Spleen (tissue), 7 donors: ENCODE measurements at regions not wholly inside any gene's neighbourhood (a gene's known extent, or its start where the extent isn't known, plus 50 kb on each side); places are given as distances from the start of the nearest gene placed in this dataset.

Experiments
- CTCF ChIP-seq, 11 experiments: fragments of 200-600 bp in 7 of 11; fragments of 450-650 bp in 4 of 11; sonication (generic) in 4 of 11; IDR thresholded peaks in 8 of 11; conservative IDR thresholded peaks in 3 of 11; 1 replicate in 7 of 11; 2 replicates in 4 of 11; pipeline versions ENCODE4 v1.4.0 to v1.8.0; 2016 to 2021; ENCODE audit warnings: antibody characterized with exemption in 11 of 11, inconsistent platforms in 4 of 11, mild to moderate bottlenecking in 1 of 11
- POLR2AphosphoS5 ChIP-seq, 3 donors: sonication (generic); formaldehyde crosslinking; IDR thresholded peaks; one replicate each; pipeline ENCODE4 v1.5.1; 2017; ENCODE audit warnings: antibody characterized with exemption in 3 of 3
- donor health status: DM: no; HTN: no; CAD: no; lungs with moderate emphysema.
- donor health status: DM: no; HTN: no; CAD: no.
- donor health status: DM: no; HTN: no; CAD: no.

- TF ChIP-seq CTCF (IDR thresholded peaks at IDR 0.05 in 8 of 11, conservative IDR thresholded peaks at IDR 0.05 in 3 of 11) (no peak), POLR2AphosphoS5 (IDR thresholded peaks at IDR 0.05) (no peak)
These were observed 497.0 kb downstream of the TMEM121 start for GRCh38 chr14:106023411-106023810.
